Uterus (tissue), 3 donors: ENCODE measurements at regions not wholly inside any gene's neighbourhood (a gene's known extent, or its start where the extent isn't known, plus 50 kb on each side); places are given as distances from the start of the nearest gene placed in this dataset.

ENCODE experiments used
- DNase-seq, 2 donors: peaks; one replicate each; pipeline ENCODE4 v3.0.0-alpha.2; 2019 to 2020
- H3K27ac ChIP-seq, 2 donors: fragments of 200-600 bp; sonication (generic); 1 replicate in 1 of 2; 2 replicates in 1 of 2; pipeline ENCODE4 v1.5.1; 2016 to 2018
- H3K27me3 ChIP-seq, 2 donors: fragments of 200-600 bp; sonication (generic); one replicate each; pipeline ENCODE4 v1.5.1; 2018 to 2019; ENCODE audit warnings: control low read depth in 1 of 2
- H3K36me3 ChIP-seq, 2 donors: fragments of 200-600 bp; sonication (generic); one replicate each; pipeline ENCODE4 v1.5.1; 2019; ENCODE audit warnings: control low read depth in 1 of 2
- H3K4me1 ChIP-seq, 2 donors: fragments of 200-600 bp; sonication (generic); one replicate each; pipeline ENCODE4 v1.5.1; 2018 to 2019; ENCODE audit warnings: control low read depth in 1 of 2
- H3K4me3 ChIP-seq, 2 donors: fragments of 200-600 bp; sonication (generic); 1 replicate in 1 of 2; 2 replicates in 1 of 2; pipeline ENCODE4 v1.5.1; 2018 to 2019; ENCODE audit warnings: mild to moderate bottlenecking in 1 of 2
- H3K9me3 ChIP-seq, 2 donors: fragments of 200-600 bp; sonication (generic); one replicate each; pipeline ENCODE4 v1.5.1; 2019; ENCODE audit warnings: control low read depth in 1 of 2
- POLR2A ChIP-seq, 2 donors: fragments of 450-650 bp; IDR thresholded peaks; one replicate each; pipeline ENCODE4 v1.6.1; 2016; ENCODE audit warnings: antibody characterized with exemption in 2 of 2, mild to moderate bottlenecking in 1 of 2, moderate library complexity in 1 of 2
- intact Hi-C: fragments of 100-400 bp; cut with DNase I; formaldehyde crosslinking; loops from one replicate; pipeline ENCODE4 v1.15.1; 2023; ENCODE audit warnings: low total_unique reads
- TF ChIP-seq, protein P1 (sequence below), 4 experiments: fragments of 200-600 bp in 2 of 4; fragments of 450-650 bp in 2 of 4; sonication (generic) in 2 of 4; IDR thresholded peaks; one replicate each; pipeline ENCODE4 v1.5.1; 2016 to 2019; ENCODE audit warnings: antibody characterized with exemption in 4 of 4, mild to moderate bottlenecking in 2 of 4, moderate library complexity in 1 of 4
- donor health status: DM: yes; HTN: yes; CAD: no.

GRCh38 chr5:120974690-120975089, 510.6 kb downstream of the PRR16 start:
- Histone ChIP-seq H3K27ac (no peak overlapping the region), H3K27me3 (no peaks in the 10 kb centered on the region), H3K4me3 (no peak overlapping the region), H3K4me1 (no peaks in the 10 kb centered on the region), H3K9me3 (no peaks in the 10 kb centered on the region), H3K36me3 (no peaks in the 10 kb centered on the region)
- TF ChIP-seq, protein P1, sequence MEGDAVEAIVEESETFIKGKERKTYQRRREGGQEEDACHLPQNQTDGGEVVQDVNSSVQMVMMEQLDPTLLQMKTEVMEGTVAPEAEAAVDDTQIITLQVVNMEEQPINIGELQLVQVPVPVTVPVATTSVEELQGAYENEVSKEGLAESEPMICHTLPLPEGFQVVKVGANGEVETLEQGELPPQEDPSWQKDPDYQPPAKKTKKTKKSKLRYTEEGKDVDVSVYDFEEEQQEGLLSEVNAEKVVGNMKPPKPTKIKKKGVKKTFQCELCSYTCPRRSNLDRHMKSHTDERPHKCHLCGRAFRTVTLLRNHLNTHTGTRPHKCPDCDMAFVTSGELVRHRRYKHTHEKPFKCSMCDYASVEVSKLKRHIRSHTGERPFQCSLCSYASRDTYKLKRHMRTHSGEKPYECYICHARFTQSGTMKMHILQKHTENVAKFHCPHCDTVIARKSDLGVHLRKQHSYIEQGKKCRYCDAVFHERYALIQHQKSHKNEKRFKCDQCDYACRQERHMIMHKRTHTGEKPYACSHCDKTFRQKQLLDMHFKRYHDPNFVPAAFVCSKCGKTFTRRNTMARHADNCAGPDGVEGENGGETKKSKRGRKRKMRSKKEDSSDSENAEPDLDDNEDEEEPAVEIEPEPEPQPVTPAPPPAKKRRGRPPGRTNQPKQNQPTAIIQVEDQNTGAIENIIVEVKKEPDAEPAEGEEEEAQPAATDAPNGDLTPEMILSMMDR (IDR thresholded peaks at IDR 0.05): no peak
- no peak for TF ChIP-seq POLR2A (IDR thresholded peaks at IDR 0.05)
- DNase-seq: no peak
- intact Hi-C loops: no loop called here

DNA sequence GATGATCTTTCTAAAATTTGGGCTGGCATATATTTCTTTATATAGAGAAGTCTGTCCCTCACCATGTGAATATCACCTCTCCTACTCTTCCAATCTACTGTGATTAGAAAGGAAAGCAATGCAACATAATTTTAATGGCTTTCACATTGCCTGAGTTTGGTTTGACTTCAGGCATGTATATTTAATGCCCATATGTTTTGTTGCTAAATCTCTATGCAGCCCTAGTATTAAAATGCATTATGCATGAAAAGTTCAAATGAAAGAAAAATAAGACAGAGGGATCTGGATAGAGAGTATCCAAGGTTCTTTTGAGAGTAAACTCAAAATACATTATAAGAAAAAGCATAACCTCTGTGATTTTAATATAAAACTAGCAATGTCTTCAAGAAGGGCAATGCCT, 518.3 kb downstream of the PRR16 start:
- Histone ChIP-seq H3K27me3 (no peaks in the 10 kb centered on the region), H3K9me3 (no peaks in the 10 kb centered on the region), H3K4me3 (no peak overlapping the region), H3K36me3 (no peaks in the 10 kb centered on the region), H3K27ac (no peak overlapping the region), H3K4me1 (no peaks in the 10 kb centered on the region)
- intact Hi-C loops: no loop called here
- no peak for TF ChIP-seq POLR2A (IDR thresholded peaks at IDR 0.05)
- TF ChIP-seq, protein P1 (IDR thresholded peaks at IDR 0.05): no peak
- no peak for DNase-seq

- intact Hi-C loops: no loop called here
- no peaks in the 10 kb centered on the region for H3K36me3 ChIP-seq
- TF ChIP-seq, protein P1 (IDR thresholded peaks at IDR 0.05): no peak
- TF ChIP-seq POLR2A (IDR thresholded peaks at IDR 0.05): no peak
- no peaks in the 10 kb centered on the region for H3K4me1 ChIP-seq
- DNase-seq: no peak
- no peaks in the 10 kb centered on the region for H3K9me3 ChIP-seq
- no peak overlapping the region for H3K4me3 ChIP-seq
- H3K27me3 ChIP-seq: no peaks in the 10 kb centered on the region
- no peak overlapping the region for H3K27ac ChIP-seq
Observed at GRCh38 chr5:120985526-120985925, 521.4 kb downstream of the PRR16 start.

DNA sequence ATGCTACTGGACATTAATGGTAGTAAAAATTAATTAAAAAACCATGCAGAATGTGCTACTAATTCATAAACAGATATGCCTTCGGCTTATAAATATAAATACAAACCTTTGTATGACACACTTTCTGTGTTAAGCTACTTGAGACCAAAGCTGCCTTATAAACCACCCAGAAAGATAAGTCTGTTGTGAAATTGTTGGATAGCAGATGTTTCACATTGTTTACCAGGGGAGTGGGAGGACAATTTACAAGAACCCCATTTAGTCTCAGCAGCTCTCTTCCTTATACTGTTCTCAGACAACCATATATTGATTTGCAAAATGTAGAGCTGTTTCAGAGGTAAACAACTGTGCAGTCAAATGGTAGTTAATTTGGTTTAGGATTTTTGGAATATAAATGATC, 524.4 kb downstream of the PRR16 start:
- no peaks in the 10 kb centered on the region for H3K4me1 ChIP-seq
- H3K4me3 ChIP-seq: no peak overlapping the region
- H3K27ac ChIP-seq: no peak overlapping the region
- intact Hi-C loops: no loop called here
- no peaks in the 10 kb centered on the region for H3K27me3 ChIP-seq
- DNase-seq: no peak
- H3K9me3 ChIP-seq: no peaks in the 10 kb centered on the region
- no peaks in the 10 kb centered on the region for H3K36me3 ChIP-seq
- TF ChIP-seq, protein P1 (IDR thresholded peaks at IDR 0.05): no peak
- no peak for TF ChIP-seq POLR2A (IDR thresholded peaks at IDR 0.05)

DNA sequence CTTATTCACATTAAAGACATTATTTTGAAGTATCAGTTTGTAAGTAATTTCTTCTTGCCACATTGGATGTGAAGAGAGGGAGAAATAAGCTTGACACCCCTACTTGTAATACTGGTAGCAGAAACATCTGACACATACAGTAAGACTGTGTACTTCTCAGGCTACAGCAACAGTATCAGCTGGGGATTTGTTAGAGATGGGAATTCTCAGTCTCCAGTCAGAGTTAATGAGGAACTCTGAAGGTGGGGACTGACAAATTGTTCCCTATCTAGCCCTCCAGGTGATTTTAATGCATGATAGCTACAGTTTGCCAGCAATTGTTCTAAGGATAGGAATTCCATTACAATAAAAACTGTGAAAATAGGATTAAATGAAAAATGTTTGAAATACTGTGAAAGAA, 524.8 kb downstream of the PRR16 start:
- H3K27ac ChIP-seq: no peak overlapping the region
- TF ChIP-seq POLR2A (IDR thresholded peaks at IDR 0.05): no peak
- TF ChIP-seq, protein P1 (IDR thresholded peaks at IDR 0.05): no peak
- no peaks in the 10 kb centered on the region for H3K9me3 ChIP-seq
- H3K36me3 ChIP-seq: no peaks in the 10 kb centered on the region
- intact Hi-C loops: no loop called here
- no peak overlapping the region for H3K4me3 ChIP-seq
- no peak for DNase-seq
- H3K27me3 ChIP-seq: no peaks in the 10 kb centered on the region
- no peaks in the 10 kb centered on the region for H3K4me1 ChIP-seq
